B cell (primary cell): ENCODE measurements at regions not wholly inside any gene's neighbourhood (a gene's known extent, or its start where the extent isn't known, plus 50 kb on each side); places are given as distances from the start of the nearest gene placed in this dataset.

ENCODE experiments used
- ATAC-seq: fragments of 200-7000 bp; cut with Tn5 transposase; one replicate; pipeline ENCODE4 v1.10.0; 2021; ENCODE audit warnings: low read depth, mild to moderate bottlenecking, moderate number of reproducible peaks, moderate library complexity
- CTCF ChIA-PET: fragments of 350-600 bp; sonication (Branson Sonifier 250); formaldehyde crosslinking; loops from one replicate; lab custom pipeline; 2021; ENCODE audit warnings: antibody characterized with exemption, inconsistent platforms; lab: Charles Lee
- POLR2A ChIA-PET: fragments of 350-600 bp; sonication (Branson Sonifier 250); formaldehyde crosslinking; loops from one replicate; lab custom pipeline; 2021; ENCODE audit warnings: antibody characterized with exemption; lab: Charles Lee
- DNase-seq: peaks from one replicate; pipeline ENCODE4 v3.0.0; 2013
- H2AFZ ChIP-seq: 2 replicates; pipeline ENCODE4 v1.6.1; 2012; ENCODE audit warnings: mild to moderate bottlenecking, low read depth, low read length; ENCODE audit not compliant: insufficient read depth, poor library complexity, severe bottlenecking
- H3K27ac ChIP-seq, 2 donors: 1 replicate in 1 of 2; 2 replicates in 1 of 2; pipeline ENCODE4 v1.5.1; 2012 to 2013; ENCODE audit warnings: low read length in 2 of 2, mild to moderate bottlenecking in 2 of 2, moderate library complexity in 1 of 2
- H3K27me3 ChIP-seq, 4 experiments: fragments of 200-600 bp in 1 of 4; sonication (generic) in 1 of 4; replicated peaks in 1 of 4; 1 replicate in 2 of 4; 2 replicates in 2 of 4; pipeline versions ENCODE4 v1.6.1 to v1.7.0; 2013 to 2016; ENCODE audit warnings: low read length in 3 of 4, mild to moderate bottlenecking in 2 of 4, mixed read lengths in 1 of 4, moderate library complexity in 1 of 4; ENCODE audit not compliant: insufficient read depth in 4 of 4, control insufficient read depth in 3 of 4; ENCODE audit errors: control extremely low read depth in 1 of 4
- H3K36me3 ChIP-seq, 2 experiments: replicated peaks in 1 of 2; 1 replicate in 1 of 2; 2 replicates in 1 of 2; pipeline versions ENCODE4 v1.6.1 to v1.7.1; 2013; ENCODE audit warnings: low read length in 1 of 2; ENCODE audit not compliant: insufficient read depth in 2 of 2, control insufficient read depth in 1 of 2; ENCODE audit errors: control extremely low read depth in 1 of 2, extremely low read depth in 1 of 2
- H3K4me1 ChIP-seq, 2 donors: fragments of 200-600 bp in 1 of 2; sonication (generic) in 1 of 2; 1 replicate in 1 of 2; 2 replicates in 1 of 2; pipeline versions ENCODE4 v1.5.1 to v1.6.1; 2013 to 2017; ENCODE audit warnings: low read length in 2 of 2; ENCODE audit not compliant: control insufficient read depth in 2 of 2, insufficient read depth in 2 of 2
- H3K4me2 ChIP-seq: replicated peaks from 2 replicates; pipeline ENCODE3; 2012; ENCODE audit warnings: mild to moderate bottlenecking, low read depth, low read length; ENCODE audit not compliant: poor library complexity, severe bottlenecking
- H3K4me3 ChIP-seq, 5 experiments: fragments of 200-600 bp in 1 of 5; sonication (generic) in 1 of 5; 1 replicate in 3 of 5; 2 replicates in 2 of 5; pipeline versions ENCODE4 v1.5.1 to v1.7.0; 2011 to 2016; ENCODE audit warnings: low read length in 4 of 5, mild to moderate bottlenecking in 4 of 5, low read depth in 2 of 5, control low read depth in 1 of 5, moderate library complexity in 1 of 5; ENCODE audit not compliant: insufficient read depth in 1 of 5; ENCODE audit errors: control extremely low read depth in 1 of 5, extremely low read depth in 1 of 5
- H3K79me2 ChIP-seq: fragments of 200-600 bp; sonication (generic); one replicate; pipeline ENCODE4 v1.6.0; 2016; ENCODE audit warnings: low read length; ENCODE audit not compliant: control insufficient read depth, insufficient read depth
- H3K9ac ChIP-seq: fragments of 200-600 bp; sonication (generic); 2 replicates; pipeline ENCODE4 v1.6.1; 2017; ENCODE audit warnings: mild to moderate bottlenecking, low read length, moderate library complexity
- H3K9me3 ChIP-seq, 3 donors: one replicate each; pipeline versions ENCODE4 v1.6.1 to v1.7.1; 2013; ENCODE audit warnings: low read length in 2 of 3; ENCODE audit not compliant: control insufficient read depth in 2 of 3, insufficient read depth in 1 of 3; ENCODE audit errors: control extremely low read depth in 1 of 3
- H4K20me1 ChIP-seq: 2 replicates; pipeline ENCODE4 v1.6.0; 2012; ENCODE audit warnings: mild to moderate bottlenecking, low read length; ENCODE audit not compliant: insufficient read depth, control insufficient read depth, poor library complexity, severe bottlenecking
- H3K27ac Mint-ChIP-seq: one replicate; pipeline ENCODE4 v1.8.0; 2021; ENCODE audit warnings: mixed read lengths
- H3K27me3 Mint-ChIP-seq: one replicate; pipeline ENCODE4 v1.8.0; 2021; ENCODE audit warnings: mixed read lengths
- H3K4me1 Mint-ChIP-seq: one replicate; pipeline ENCODE4 v1.8.0; 2021; ENCODE audit warnings: mixed read lengths
- H3K4me3 Mint-ChIP-seq: one replicate; pipeline ENCODE4 v1.8.0; 2021; ENCODE audit warnings: mixed read lengths
- H3K9me3 Mint-ChIP-seq: one replicate; pipeline ENCODE4 v1.8.0; 2022; ENCODE audit warnings: mixed read lengths; ENCODE audit not compliant: insufficient read depth
- CTCF ChIP-seq: fragments of 200-600 bp; IDR thresholded peaks from one replicate; pipeline ENCODE4 v1.8.0; 2022; ENCODE audit warnings: antibody characterized with exemption, mild to moderate bottlenecking
- EZH2 ChIP-seq: IDR thresholded peaks from 2 replicates; pipeline ENCODE4 v1.6.1; 2012; ENCODE audit warnings: borderline replicate concordance, low read depth, mild to moderate bottlenecking, moderate library complexity, low read length; ENCODE audit not compliant: insufficient read depth, poor library complexity, severe bottlenecking
- WGBS: methylation state at CpG from one replicate; pipeline ENCODE4 v1.1.5; 2013; ENCODE audit warnings: missing lambda C conversion rate; ENCODE audit not compliant: insufficient coverage; 5-methylcytosine and 5-hydroxymethylcytosine counted together
- intact Hi-C: fragments of 100-400 bp; cut with micrococcal nuclease; formaldehyde crosslinking; loops from one replicate; pipeline ENCODE4 v1.10.0; 2022

GRCh38 chr4:176989186-176989585 is 196.5 kb upstream of the VEGFC start:
- H3K4me2 ChIP-seq = no peak overlapping the region
- H2AFZ ChIP-seq = no peak overlapping the region
- intact Hi-C loops = no loop called here
- no peaks in the 10 kb centered on the region for H3K9me3 ChIP-seq
- TF ChIP-seq EZH2 (no peak), CTCF (no peak)
- Mint-ChIP-seq H3K4me1 (no peaks in the 10 kb centered on the region), H3K27me3 (no peaks in the 10 kb centered on the region), H3K27ac (no peak overlapping the region), H3K9me3 (peaks cover 2% of the 10 kb centered on the region), H3K4me3 (no peak overlapping the region)
- H3K36me3 ChIP-seq = no peaks in the 10 kb centered on the region
- DNase-seq = no peak
- H3K27me3 ChIP-seq = no peaks in the 10 kb centered on the region
- no peaks in the 10 kb centered on the region for H3K79me2 ChIP-seq
- ATAC-seq = no peak
- ChIA-PET POLR2A (no interaction called here), CTCF (no interaction called here)
- H3K4me3 ChIP-seq = no peak overlapping the region
- no peak overlapping the region for H3K9ac ChIP-seq
- no CpG with 5 or more reads among the region's 1 CpG for WGBS
- no peaks in the 10 kb centered on the region for H4K20me1 ChIP-seq
- H3K4me1 ChIP-seq = no peaks in the 10 kb centered on the region
- no peak overlapping the region for H3K27ac ChIP-seq

DNA sequence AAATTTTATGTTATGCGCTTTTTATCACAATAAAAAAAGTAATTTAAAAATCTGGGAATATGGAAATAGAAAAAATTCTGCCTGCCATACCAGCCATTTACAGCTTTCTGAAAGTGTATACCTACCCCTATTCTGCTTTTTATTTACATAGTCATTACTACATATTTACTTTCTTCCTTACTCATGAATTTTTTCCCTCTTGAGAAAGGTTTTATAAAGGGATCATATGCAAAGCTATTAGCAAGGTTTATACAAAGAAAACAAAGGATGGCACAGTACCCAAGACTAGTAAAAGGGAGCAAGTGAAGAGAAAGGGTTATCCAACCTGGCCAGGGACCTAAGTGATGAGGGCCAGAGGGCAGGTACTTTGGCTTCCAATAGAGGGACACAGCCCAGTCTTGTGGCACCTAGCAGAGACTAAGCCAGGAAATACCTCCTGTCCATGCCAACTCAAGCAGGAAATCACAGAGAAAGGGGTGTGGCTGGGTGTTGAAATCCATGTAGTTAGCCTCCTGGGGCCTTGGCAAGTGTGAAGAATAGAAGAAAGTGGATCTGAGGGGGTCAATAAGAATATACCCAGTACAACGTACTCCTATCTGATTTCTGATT is 207.3 kb upstream of the VEGFC start:
- no CpG with 5 or more reads among the region's 2 CpGs for WGBS
- Histone ChIP-seq H3K4me2 (no peak overlapping the region), H3K79me2 (no peaks in the 10 kb centered on the region), H3K27ac (no peak overlapping the region), H4K20me1 (no peaks in the 10 kb centered on the region), H2AFZ (no peak overlapping the region), H3K9me3 (no peaks in the 10 kb centered on the region), H3K9ac (no peak overlapping the region), H3K4me3 (no peak overlapping the region), H3K4me1 (no peaks in the 10 kb centered on the region), H3K36me3 (no peaks in the 10 kb centered on the region), H3K27me3 (no peaks in the 10 kb centered on the region)
- DNase-seq (no peak), ATAC-seq (no peak)
- TF ChIP-seq EZH2 (no peak), CTCF (no peak)
- H3K4me1 Mint-ChIP-seq = no peaks in the 10 kb centered on the region
- H3K27me3 Mint-ChIP-seq = no peaks in the 10 kb centered on the region
- H3K9me3 Mint-ChIP-seq = no peaks in the 10 kb centered on the region
- H3K4me3 Mint-ChIP-seq = no peak overlapping the region
- ChIA-PET POLR2A (no interaction called here), CTCF (no interaction called here)
- no peak overlapping the region for H3K27ac Mint-ChIP-seq
- intact Hi-C loops = no loop called here
